HepG2 (cell line): ENCODE measurements at regions not wholly inside any gene's neighbourhood (a gene's known extent, or its start where the extent isn't known, plus 50 kb on each side); places are given as distances from the start of the nearest gene placed in this dataset.

Experiments
- ATAC-seq: fragments of 200-7000 bp; cut with Tn5 transposase; 3 replicates; pipeline ENCODE4 v1.9.1; 2020; ENCODE audit warnings: mild to moderate bottlenecking, moderate library complexity
- BruUV-seq: library from RNA; stranded (reverse); fragments of 400-500 nt; replicated peaks from 2 replicates; lab custom pipeline; 2021; lab: Mats Ljungman, UMichigan
- CTCF ChIA-PET: fragments of 300-600 bp; formaldehyde crosslinking; extraction: SDS; loops from one replicate; lab custom pipeline; 2021; ENCODE audit warnings: low total read pairs, inconsistent platforms, low intra/inter-chr PET ratio; lab: Yijun Ruan, JAX
- POLR2A ChIA-PET: fragments of 350-600 bp; sonication (Branson Sonifier 250); formaldehyde crosslinking; loops from one replicate; lab custom pipeline; 2020; ENCODE audit warnings: antibody characterized with exemption, inconsistent platforms; lab: Yijun Ruan, JAX
- DNase-seq: peaks from one replicate; pipeline ENCODE4 v3.0.0-alpha.2; 2015; ENCODE audit warnings: low spot score
- FAIRE-seq: peaks from 3 replicates; lab custom pipeline; 2011; peaks lifted over from hg19 to GRCh38; lab: Jason Lieb, UNC
- H2AFZ ChIP-seq: one replicate; pipeline ENCODE4 v1.6.1; 2011; ENCODE audit warnings: low read length, inconsistent platforms
- H3K27ac ChIP-seq: fragments of 300-600 bp; 3 replicates; pipeline ENCODE4 v1.8.0; 2011; ENCODE audit warnings: mixed run types, mild to moderate bottlenecking, mixed read lengths, low read length, inconsistent platforms; ENCODE audit not compliant: insufficient read depth; ENCODE audit errors: extremely low read length
- H3K27me3 ChIP-seq, 2 experiments: fragments of 200-600 bp in 1 of 2; 2 replicates in 1 of 2; 3 replicates in 1 of 2; pipeline versions ENCODE4 v1.6.0 to v1.8.0; 2011; ENCODE audit warnings: low read length in 2 of 2, mild to moderate bottlenecking in 2 of 2, moderate library complexity in 2 of 2, inconsistent platforms in 1 of 2; ENCODE audit not compliant: insufficient read depth in 2 of 2, control insufficient read depth in 1 of 2
- H3K36me3 ChIP-seq, 2 experiments: fragments of 200-600 bp in 1 of 2; replicated peaks in 1 of 2; 2 replicates in 1 of 2; 3 replicates in 1 of 2; pipeline versions ENCODE4 v1.5.1 to v1.8.0; 2011; ENCODE audit warnings: low read length in 2 of 2, inconsistent platforms in 1 of 2; ENCODE audit not compliant: insufficient read depth in 2 of 2, control insufficient read depth in 1 of 2
- H3K4me1 ChIP-seq: 2 replicates; pipeline ENCODE4 v1.5.1; 2012; ENCODE audit warnings: low read length, inconsistent platforms; ENCODE audit not compliant: insufficient read depth
- H3K4me2 ChIP-seq: 2 replicates; pipeline ENCODE4 v1.6.0; 2011; ENCODE audit warnings: low read depth, low read length, inconsistent platforms
- H3K4me3 ChIP-seq, 3 experiments: fragments of 200-600 bp in 1 of 3; sonication (generic), shearing (Covaris generic) in 1 of 3; replicated peaks in 1 of 3; 2 replicates each; pipeline ENCODE4 v1.5.1; 2011 to 2016; ENCODE audit warnings: low read length in 3 of 3, inconsistent platforms in 2 of 3, low read depth in 2 of 3, mild to moderate bottlenecking in 2 of 3, control low read depth in 1 of 3, mixed read lengths in 1 of 3; ENCODE audit not compliant: insufficient read depth in 1 of 3
- H3K79me2 ChIP-seq: one replicate; pipeline ENCODE4 v1.6.1; 2011; ENCODE audit warnings: low read length, inconsistent platforms; ENCODE audit not compliant: insufficient read depth
- H3K9ac ChIP-seq: 2 replicates; pipeline ENCODE4 v1.6.0; 2011; ENCODE audit warnings: mild to moderate bottlenecking, low read depth, low read length, inconsistent platforms; ENCODE audit not compliant: insufficient read depth
- H3K9me3 ChIP-seq: 2 replicates; pipeline ENCODE4 v1.5.1; 2012; ENCODE audit warnings: mild to moderate bottlenecking, low read length
- H4K20me1 ChIP-seq: 2 replicates; pipeline ENCODE4 v1.6.0; 2011; ENCODE audit warnings: inconsistent platforms, mild to moderate bottlenecking, low read length, moderate library complexity; ENCODE audit not compliant: insufficient read depth
- NONO ChIP-seq, 2 experiments: fragments of 450-650 bp in 1 of 2; sonication (generic) in 1 of 2; formaldehyde crosslinking in 1 of 2; IDR thresholded peaks in 1 of 2; conservative IDR thresholded peaks in 1 of 2; 2 replicates each; pipeline versions ENCODE4 v1.6.1 to v1.8.0; 2017 to 2022; ENCODE audit warnings: mild to moderate bottlenecking in 1 of 2, missing genetic modification reagents in 1 of 2, moderate library complexity in 1 of 2
- PAXIP1 ChIP-seq: sonication (generic); formaldehyde crosslinking; conservative IDR thresholded peaks from 2 replicates; pipeline ENCODE4 v1.4.0; 2020; ENCODE audit warnings: mild to moderate bottlenecking, missing genetic modification reagents, moderate library complexity
- REPIN1 ChIP-seq: sonication (generic); formaldehyde crosslinking; IDR thresholded peaks from 2 replicates; pipeline ENCODE4 v1.8.0; 2022; ENCODE audit warnings: missing genetic modification reagents, low read depth, mild to moderate bottlenecking, borderline replicate concordance
- SIX1 ChIP-seq: sonication (generic); formaldehyde crosslinking; IDR thresholded peaks from 2 replicates; pipeline ENCODE4 v1.4.0; 2020; ENCODE audit warnings: missing genetic modification reagents, borderline replicate concordance
- ZBTB38 ChIP-seq: sonication (generic); formaldehyde crosslinking; IDR thresholded peaks from 2 replicates; pipeline ENCODE4 v1.5.1; 2020; ENCODE audit warnings: mild to moderate bottlenecking, missing genetic modification reagents
- WGBS: methylation state at CpG from one replicate; pipeline ENCODE4 v1.1.6; 2017; ENCODE audit warnings: low lambda C conversion rate; 5-methylcytosine and 5-hydroxymethylcytosine counted together
- in situ Hi-C: cut with HindIII; loops from 2 replicates; pipeline ENCODE4 v1.10.0; 2017; ENCODE audit warnings: low pct_unique_long_range_greater_than_20kb; ENCODE audit not compliant: extremely low pct_ligation_motif_present
- intact Hi-C: fragments of 100-400 bp; cut with micrococcal nuclease; formaldehyde crosslinking; loops from one replicate; pipeline ENCODE4 v1.10.0; 2022; ENCODE audit not compliant: unreplicated experiment

- peaks cover 8% of the 10 kb centered on the region; the same call in 1 of the 2 replicates for H3K4me1 ChIP-seq
- no peak overlapping the region for H3K4me2 ChIP-seq
- no peak for DNase-seq
- 55% methylated on average over 11 of the region's 11 CpGs for WGBS
- no peak for FAIRE-seq
- no TSS peak for BruUV-seq
- no peak overlapping the region for H2AFZ ChIP-seq
- H3K27ac ChIP-seq, result no peak overlapping the region
- H3K36me3 ChIP-seq, result no peaks in the 10 kb centered on the region
- CTCF ChIA-PET, result no interaction called here
- POLR2A ChIA-PET, result interaction anchor here (1.3 kb wide), 1 partner anchor 25 kb away, joined by 4 read pairs; no protein-coding TSS in a partner anchor
- no peaks in the 10 kb centered on the region for H3K9me3 ChIP-seq
- intact Hi-C loops, result no loop called here
- in situ Hi-C loops, result no loop called here
- no peak for TF ChIP-seq SIX1
- no peak for TF ChIP-seq ZBTB38
- TF ChIP-seq PAXIP1 (CRISPR knock-in tag), result no peak
- no peak for TF ChIP-seq NONO (IDR thresholded peaks at IDR 0.05)
- no peak for TF ChIP-seq NONO (CRISPR knock-in tag; conservative IDR thresholded peaks at IDR 0.05)
- no peak for TF ChIP-seq REPIN1 (CRISPR knock-in tag)
- no peaks in the 10 kb centered on the region for H3K79me2 ChIP-seq
- no peak overlapping the region for H3K4me3 ChIP-seq
- H3K27me3 ChIP-seq, result peaks cover 4 to 62% of the 10 kb centered on the region in 2 experiments; a peak in 4 of 5 replicates
- no peaks in the 10 kb centered on the region for H4K20me1 ChIP-seq
- no peak overlapping the region for H3K9ac ChIP-seq
- no peak for ATAC-seq
These were observed 132.5 kb upstream of the ID2 start for GRCh38 chr2:8549273-8549922.
